ENCODE measurements at regions not wholly inside any gene's neighbourhood (a gene's known extent, or its start where the extent isn't known, plus 50 kb on each side); places are given as distances from the start of the nearest gene placed in this dataset.

DNA sequence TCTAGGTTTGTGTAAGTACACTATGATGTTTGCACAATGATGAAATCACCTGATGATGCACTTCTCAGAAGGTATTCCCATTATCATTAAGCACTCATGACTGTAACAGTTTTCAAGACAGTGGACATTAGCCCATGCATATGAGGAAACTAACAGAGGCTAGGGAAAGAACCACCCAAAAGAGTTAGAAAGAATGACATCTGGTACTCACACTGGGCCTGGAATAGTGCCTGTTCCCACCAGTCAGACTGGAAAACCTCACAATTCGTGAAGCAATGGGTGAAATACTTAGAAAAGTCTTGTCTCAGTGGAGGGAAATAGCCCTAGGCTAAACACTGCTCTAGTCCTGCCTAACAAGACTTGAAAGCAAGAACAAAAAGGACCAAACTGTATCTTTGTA, 117.4 kb upstream of the GDNF start:
- H3K4me3 Mint-ChIP-seq (ENCODE audit: unreplicated experiment): no peak overlapping the region
- no peak for DNase-seq (ENCODE audit: unreplicated experiment)
- ChIA-PET POLR2A (no interaction called here), CTCF (no interaction called here)
- TF ChIP-seq, protein P1, sequence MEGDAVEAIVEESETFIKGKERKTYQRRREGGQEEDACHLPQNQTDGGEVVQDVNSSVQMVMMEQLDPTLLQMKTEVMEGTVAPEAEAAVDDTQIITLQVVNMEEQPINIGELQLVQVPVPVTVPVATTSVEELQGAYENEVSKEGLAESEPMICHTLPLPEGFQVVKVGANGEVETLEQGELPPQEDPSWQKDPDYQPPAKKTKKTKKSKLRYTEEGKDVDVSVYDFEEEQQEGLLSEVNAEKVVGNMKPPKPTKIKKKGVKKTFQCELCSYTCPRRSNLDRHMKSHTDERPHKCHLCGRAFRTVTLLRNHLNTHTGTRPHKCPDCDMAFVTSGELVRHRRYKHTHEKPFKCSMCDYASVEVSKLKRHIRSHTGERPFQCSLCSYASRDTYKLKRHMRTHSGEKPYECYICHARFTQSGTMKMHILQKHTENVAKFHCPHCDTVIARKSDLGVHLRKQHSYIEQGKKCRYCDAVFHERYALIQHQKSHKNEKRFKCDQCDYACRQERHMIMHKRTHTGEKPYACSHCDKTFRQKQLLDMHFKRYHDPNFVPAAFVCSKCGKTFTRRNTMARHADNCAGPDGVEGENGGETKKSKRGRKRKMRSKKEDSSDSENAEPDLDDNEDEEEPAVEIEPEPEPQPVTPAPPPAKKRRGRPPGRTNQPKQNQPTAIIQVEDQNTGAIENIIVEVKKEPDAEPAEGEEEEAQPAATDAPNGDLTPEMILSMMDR (IDR thresholded peaks at IDR 0.05; ENCODE audit: unreplicated experiment): no peak
- H3K9me3 Mint-ChIP-seq (ENCODE audit: unreplicated experiment): peaks cover 25% of the 10 kb centered on the region
- no peaks in the 10 kb centered on the region for H3K4me1 Mint-ChIP-seq (ENCODE audit: insufficient read depth, unreplicated experiment)
- no peaks in the 10 kb centered on the region for H3K27me3 Mint-ChIP-seq (ENCODE audit: insufficient read depth, unreplicated experiment)
- intact Hi-C loops (cut with micrococcal nuclease): no loop called here
- BruUV-seq (replicated peaks): no TSS peak
- H3K27ac Mint-ChIP-seq (ENCODE audit: low read depth, unreplicated experiment): no peak overlapping the region
- no peaks in the 10 kb centered on the region for H3K36me3 Mint-ChIP-seq (ENCODE audit: insufficient read depth, unreplicated experiment)

DNA sequence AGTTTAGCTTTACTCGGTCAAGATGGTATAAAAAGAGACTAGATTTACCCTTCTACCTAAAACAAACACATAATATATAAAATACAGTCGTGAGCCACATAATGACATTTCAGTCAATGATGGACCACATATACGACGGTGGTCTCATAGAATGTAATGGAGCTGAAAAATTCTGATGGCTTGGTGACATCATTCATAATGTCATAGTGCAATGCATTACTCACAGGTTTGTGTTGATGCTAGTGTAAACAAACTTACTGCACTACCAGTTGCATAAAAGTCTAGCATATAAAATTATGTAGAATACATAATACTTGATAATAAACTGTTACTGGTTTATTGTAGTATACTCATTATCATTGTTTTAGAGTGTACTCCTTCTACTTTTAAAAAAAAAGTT, 115.9 kb upstream of the GDNF start:
- no peak overlapping the region for H3K27ac Mint-ChIP-seq (ENCODE audit: low read depth, unreplicated experiment)
- no TSS peak for BruUV-seq (replicated peaks)
- TF ChIP-seq, protein P1 (IDR thresholded peaks at IDR 0.05; ENCODE audit: unreplicated experiment): no peak
- intact Hi-C loops (cut with micrococcal nuclease): no loop called here
- no peak for DNase-seq (ENCODE audit: unreplicated experiment)
- H3K4me1 Mint-ChIP-seq (ENCODE audit: insufficient read depth, unreplicated experiment): no peaks in the 10 kb centered on the region
- H3K9me3 Mint-ChIP-seq (ENCODE audit: unreplicated experiment): peaks cover 25% of the 10 kb centered on the region
- ChIA-PET POLR2A (no interaction called here), CTCF (interaction anchor here (1.1 to 1.5 kb wide), 2 partner anchors 236 to 238 kb away, joined by 3 read pairs; no protein-coding TSS in a partner anchor)
- H3K27me3 Mint-ChIP-seq (ENCODE audit: insufficient read depth, unreplicated experiment): no peaks in the 10 kb centered on the region
- no peaks in the 10 kb centered on the region for H3K36me3 Mint-ChIP-seq (ENCODE audit: insufficient read depth, unreplicated experiment)
- H3K4me3 Mint-ChIP-seq (ENCODE audit: unreplicated experiment): no peak overlapping the region

DNA sequence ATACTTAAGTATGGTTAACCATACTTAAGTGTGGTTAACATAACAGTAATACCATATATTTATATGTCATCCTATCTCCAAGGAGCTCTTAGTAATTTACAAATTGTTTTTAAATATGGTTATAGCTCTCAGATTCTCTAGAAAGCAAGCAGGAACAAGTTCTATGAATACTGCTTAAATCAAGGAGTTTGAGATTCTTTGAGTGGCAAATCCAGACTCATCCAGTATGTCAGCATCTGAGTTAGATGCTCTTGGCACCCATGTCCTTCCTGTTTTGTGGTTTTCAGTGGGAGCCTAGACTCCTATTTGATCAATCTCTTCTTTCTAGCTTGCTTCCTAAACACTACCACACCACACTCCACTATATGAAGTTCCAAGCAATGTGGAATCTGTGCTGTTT, 114.7 kb upstream of the GDNF start:
- Mint-ChIP-seq H3K9me3 (ENCODE audit: unreplicated experiment) (peaks cover 18% of the 10 kb centered on the region), H3K27ac (ENCODE audit: low read depth, unreplicated experiment) (no peak overlapping the region), H3K36me3 (ENCODE audit: insufficient read depth, unreplicated experiment) (no peaks in the 10 kb centered on the region), H3K4me1 (ENCODE audit: insufficient read depth, unreplicated experiment) (no peaks in the 10 kb centered on the region), H3K4me3 (ENCODE audit: unreplicated experiment) (no peak overlapping the region), H3K27me3 (ENCODE audit: insufficient read depth, unreplicated experiment) (no peaks in the 10 kb centered on the region)
- intact Hi-C loops (cut with micrococcal nuclease): no loop called here
- TF ChIP-seq, protein P1 (IDR thresholded peaks at IDR 0.05; ENCODE audit: unreplicated experiment): no peak
- no peak for DNase-seq (ENCODE audit: unreplicated experiment)
- POLR2A ChIA-PET: interaction anchor here (0.5 to 1.4 kb wide), 2 partner anchors 13 to 515 kb away, joined by 6 read pairs; no protein-coding TSS in a partner anchor
- CTCF ChIA-PET: interaction anchor here (0.6 kb wide), 1 partner anchor 307 kb away, joined by 3 read pairs; no protein-coding TSS in a partner anchor
- no TSS peak for BruUV-seq (replicated peaks)

DNA sequence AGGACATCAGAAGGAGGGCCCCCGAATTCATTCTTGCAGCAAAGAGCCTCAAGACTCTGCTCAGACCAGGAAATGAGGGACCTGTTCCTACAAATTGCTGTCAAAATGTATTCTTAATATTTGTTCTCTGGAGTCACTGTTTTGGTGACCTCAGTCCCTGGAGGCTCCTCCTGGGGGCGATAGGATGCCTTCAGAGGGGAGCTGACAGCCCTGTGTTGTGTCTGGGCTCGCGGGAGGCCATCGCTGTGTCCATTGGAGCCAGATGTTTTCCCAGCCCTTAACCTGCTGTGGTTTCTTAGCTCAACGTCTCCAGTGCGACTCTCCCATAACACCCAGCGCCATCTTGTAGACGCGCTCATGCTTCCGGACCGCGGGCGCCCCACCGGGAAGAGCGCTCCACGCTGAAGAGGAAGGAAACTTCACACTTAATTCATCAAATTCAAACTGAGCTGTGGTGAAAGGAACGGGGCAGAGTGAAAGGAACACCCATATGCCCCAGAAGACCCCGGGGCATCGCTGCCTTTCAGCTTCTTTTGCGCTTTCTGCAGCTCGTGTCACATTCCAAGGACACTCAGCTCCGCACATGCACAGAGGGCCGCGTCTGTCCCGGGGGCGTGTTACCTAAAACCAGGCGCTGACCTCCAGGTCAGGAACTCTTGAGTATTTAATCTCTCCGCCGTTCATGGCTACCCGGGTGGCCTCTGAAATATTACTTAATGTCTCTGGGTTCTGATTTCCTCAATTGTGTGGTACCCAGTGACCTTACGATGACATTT, 112.3 kb upstream of the GDNF start:
- ChIA-PET POLR2A (interaction anchor here (1.1 kb wide), 1 partner anchor 14 kb away, joined by 3 read pairs; no protein-coding TSS in a partner anchor), CTCF (interaction anchor here (0.8 kb wide), 1 partner anchor 187 kb away, joined by 3 read pairs; no protein-coding TSS in a partner anchor)
- TF ChIP-seq, protein P1 (IDR thresholded peaks at IDR 0.05; ENCODE audit: unreplicated experiment): no peak
- Mint-ChIP-seq H3K27ac (ENCODE audit: low read depth, unreplicated experiment) (no peak overlapping the region), H3K4me3 (ENCODE audit: unreplicated experiment) (no peak overlapping the region), H3K9me3 (ENCODE audit: unreplicated experiment) (no peaks in the 10 kb centered on the region), H3K27me3 (ENCODE audit: insufficient read depth, unreplicated experiment) (no peaks in the 10 kb centered on the region), H3K4me1 (ENCODE audit: insufficient read depth, unreplicated experiment) (no peaks in the 10 kb centered on the region), H3K36me3 (ENCODE audit: insufficient read depth, unreplicated experiment) (no peaks in the 10 kb centered on the region)
- intact Hi-C loops (cut with micrococcal nuclease): no loop called here
- no TSS peak for BruUV-seq (replicated peaks)
- DNase-seq (ENCODE audit: unreplicated experiment): no peak
